Urothelium cell line (cell line): ENCODE measurements at regions not wholly inside any gene's neighbourhood (a gene's known extent, or its start where the extent isn't known, plus 50 kb on each side); places are given as distances from the start of the nearest gene placed in this dataset.
"Not testable (repeated sequence)": the region's sequence is repeated elsewhere in the genome, so short reads cannot be mapped to it uniquely, and the experiment has no call there.

Source experiments
- DNase-seq: peaks from one replicate; pipeline ENCODE4 v3.0.0; 2011; ENCODE audit warnings: low spot score, mixed read lengths
- FAIRE-seq: peaks from 2 replicates; lab custom pipeline; 2011; peaks lifted over from hg19 to GRCh38; lab: Jason Lieb, UNC

DNA sequence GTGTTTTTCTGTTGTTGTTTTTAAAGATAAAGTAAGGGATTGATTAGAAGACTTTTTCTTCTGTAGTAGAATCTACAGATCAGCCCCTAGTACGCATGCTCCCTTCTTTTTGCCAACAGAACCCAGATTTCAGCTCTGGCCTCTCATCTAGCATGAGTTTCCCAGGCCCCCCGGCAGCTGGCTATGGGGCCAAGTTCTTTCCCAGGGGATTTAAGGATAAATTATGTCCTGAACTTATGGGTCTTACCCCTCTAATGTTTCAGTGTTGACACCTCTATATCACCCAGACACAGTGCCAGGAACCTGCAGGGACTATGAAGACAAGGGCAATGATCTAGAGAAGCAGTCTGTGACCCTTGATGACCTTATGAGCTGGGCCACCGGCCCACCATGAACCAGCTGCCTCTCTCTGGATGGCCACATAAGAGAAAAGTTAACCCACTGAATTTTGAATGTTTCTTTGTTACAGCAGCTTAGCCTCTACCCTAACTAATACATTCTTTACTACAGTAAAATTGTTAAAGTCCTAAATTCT, 150.5 kb downstream of the UNC5CL start:
- no peak for FAIRE-seq
- no peak for DNase-seq

DNA sequence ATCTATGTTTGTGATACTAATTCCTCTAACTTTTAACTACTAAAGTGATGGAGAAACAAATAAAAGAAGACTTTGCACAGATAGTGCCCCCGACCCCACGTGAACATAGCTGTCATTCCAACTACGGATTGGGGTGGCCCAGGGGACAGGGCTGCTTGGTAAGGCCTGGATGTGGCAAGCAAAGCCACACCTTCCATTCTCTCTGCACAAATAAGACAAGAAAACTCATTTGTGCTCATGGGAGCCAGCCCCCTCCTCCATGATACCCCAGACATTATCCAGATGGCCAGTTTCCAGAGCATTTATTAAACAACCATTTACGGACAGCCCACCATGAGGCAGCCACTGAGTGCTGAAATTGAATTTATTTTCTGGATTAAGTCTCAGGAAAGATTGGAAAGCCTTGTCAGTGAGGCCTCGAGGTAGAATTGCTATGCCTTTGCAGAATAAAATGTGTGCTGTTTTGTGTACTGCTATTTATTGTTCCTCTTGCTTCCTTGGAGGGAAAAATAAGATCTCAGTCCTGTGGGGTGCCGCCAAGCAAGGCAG, 151.2 kb downstream of the UNC5CL start:
- no peak for FAIRE-seq
- DNase-seq, result no peak

DNA sequence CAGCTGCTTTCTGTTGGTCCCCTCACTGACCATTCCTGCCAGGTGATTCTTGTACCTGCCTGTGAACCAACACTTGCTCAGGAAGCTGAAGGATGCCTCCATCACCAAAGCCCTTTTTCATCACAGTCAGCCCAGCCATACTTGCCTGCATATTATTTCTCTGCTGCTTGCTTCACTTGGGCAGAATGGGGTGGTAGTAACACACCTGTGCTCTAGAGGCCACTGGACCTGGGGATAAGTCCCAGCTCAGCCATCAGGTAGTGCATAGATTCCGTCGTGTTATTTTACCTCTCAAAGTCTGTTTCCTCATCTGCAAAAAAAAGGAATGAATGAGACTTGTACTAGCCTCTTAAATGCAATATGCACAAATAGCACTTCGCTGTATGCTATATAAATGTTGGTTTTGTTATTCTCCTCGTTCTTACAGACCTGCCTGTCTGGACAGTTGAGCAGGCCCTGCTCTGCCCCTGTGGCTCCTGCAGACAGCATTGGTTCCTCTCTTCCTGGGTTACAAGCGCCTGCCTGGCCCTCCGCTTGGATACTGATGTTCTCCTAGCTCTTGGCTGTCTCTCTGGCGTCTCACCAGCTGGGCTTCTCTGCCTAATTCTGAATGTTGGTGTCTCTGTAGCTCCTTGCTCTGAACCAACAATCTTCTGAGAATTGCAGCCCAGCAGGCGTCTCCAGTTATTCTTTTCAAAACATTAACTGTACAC, 151.8 kb downstream of the UNC5CL start:
- FAIRE-seq (no peak), DNase-seq (no peak)

DNA sequence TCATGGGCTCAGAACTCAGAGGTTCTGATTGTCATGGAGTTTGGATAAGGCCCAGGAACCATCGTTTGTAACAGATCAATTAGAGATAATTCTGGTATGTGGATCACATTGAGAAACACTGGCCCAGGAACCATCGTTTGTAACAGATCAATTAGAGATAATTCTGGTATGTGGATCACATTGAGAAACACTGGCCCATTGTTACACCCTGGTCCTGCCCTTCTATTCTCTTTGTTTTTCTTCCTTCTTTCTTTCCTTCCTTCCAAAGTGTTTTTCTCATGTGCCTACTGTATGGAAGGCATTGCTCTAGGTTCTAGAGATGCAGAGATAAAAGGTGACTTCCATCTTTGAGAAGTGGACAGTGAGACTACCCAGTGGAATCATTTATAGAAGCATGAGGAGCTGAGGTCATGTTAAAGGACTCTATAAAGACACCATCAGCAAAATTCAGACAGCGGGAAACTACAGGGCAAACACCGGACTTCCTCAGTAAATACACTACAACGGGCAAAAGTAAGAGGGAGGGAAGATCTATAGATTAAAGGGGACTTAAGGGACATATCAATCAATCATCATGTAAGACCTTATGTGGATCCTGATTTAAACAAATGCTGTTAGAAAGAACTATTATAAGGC, 153.8 kb downstream of the UNC5CL start:
- no peak for DNase-seq
- no peak for FAIRE-seq

DNA sequence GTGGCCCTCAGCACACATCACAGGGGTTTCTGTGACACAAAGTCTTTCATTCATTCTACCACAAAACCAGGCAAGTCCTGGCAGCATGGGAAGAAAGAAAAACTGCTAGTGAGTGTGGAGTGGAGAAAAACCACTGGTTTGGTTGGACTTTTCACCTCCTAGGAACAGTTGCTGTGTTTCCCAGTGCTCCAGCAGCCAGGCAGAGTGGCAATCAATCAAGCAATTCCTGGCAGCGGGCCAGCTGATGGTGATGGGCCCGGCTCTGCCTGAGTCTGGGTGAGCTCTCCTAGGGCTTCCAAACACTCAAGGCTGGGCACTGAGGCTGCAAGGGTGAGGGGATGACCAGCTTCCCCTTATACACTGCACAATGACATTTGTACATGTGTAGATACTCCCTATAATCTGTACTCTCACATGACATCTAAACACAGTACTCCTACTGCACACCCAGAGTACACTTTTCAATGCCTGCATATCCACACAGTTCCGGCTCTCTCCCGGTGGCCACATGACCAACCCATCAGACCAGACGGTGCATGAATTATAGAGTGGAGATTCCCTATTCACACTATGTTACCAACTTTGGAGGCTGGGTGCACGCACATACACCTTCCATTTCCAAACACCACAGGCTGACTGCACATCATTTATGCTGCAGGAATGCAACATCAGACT, 156.6 kb downstream of the UNC5CL start:
- DNase-seq, result no peak
- FAIRE-seq, result no peak

DNA sequence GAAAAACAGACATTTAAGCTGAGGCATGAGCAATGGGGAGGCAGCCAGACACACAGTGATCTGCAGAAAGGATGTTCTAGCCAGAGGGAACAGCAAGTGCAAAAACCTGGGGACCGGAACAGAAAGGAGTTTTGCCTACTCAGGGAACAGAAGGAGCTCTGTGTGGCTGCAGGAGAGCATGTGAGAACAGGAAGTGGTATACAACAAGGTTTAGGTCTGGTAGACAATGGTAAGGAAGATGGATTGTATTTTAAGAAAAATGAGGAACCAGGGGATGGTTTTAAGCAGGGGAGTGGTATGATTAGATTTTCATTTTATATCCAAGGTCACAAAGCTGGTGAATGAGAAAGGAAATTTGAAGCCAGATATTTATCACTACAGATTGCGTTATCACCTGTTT, 157.5 kb downstream of the UNC5CL start:
- FAIRE-seq, result no peak
- no peak for DNase-seq

DNA sequence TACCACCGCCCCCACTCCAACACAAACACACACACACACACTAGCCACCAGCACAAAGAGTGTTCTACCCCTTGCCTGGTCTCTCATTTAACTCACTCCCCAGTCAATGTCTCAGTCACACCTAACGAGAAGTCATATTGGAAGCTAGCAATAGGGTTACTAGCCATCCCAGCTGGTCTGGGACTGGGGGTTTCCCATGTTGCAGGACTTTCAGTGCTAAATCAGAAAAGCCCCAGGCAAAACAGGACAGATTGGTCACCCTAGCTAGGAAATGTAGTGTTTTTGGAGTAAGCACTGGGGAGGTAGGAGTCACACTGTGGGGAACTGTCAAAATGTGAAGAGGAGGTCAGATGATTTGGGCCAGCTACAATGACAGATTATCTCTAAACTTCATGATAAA, 158.1 kb downstream of the UNC5CL start:
- no peak for DNase-seq
- FAIRE-seq, result no peak

DNA sequence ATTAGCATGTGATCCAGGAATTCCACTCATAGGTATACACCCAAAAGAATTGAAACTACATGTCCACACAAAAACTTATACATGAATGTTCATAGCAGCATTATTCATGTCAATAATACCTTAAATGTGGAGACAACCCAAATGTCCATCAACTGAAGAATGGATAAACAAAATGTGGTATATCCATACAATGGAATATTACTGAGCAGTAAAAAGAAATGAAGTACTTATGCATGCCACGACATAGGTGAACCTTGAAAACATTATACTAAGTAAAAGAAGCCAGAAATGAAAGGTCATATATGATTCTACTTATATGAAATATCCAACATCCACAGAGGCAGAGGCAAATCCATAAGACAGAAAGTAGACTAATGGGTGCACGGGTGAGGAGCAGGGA, 159.9 kb downstream of the UNC5CL start:
- FAIRE-seq, result no peak
- no peak for DNase-seq

DNA sequence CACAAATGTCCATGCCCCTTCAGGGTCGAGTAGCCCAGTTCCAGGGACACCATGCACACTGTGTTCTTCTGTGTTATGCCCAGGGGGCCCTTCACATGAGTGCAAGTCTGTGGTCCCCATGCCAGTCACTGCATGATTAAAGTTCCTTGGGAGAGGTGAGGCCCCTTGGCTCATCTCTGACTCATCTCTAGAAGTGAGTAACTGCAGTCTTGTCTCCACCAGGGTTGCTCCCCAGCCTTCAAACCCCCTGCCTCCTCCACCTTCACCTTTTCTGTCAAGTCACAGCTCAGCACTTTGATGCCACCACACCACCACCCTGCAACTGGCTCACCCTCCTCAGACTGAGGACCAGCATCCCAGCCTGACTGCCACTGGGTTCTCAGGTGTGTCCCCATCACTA, 161.7 kb downstream of the UNC5CL start:
- FAIRE-seq, result no peak
- DNase-seq, result no peak

DNA sequence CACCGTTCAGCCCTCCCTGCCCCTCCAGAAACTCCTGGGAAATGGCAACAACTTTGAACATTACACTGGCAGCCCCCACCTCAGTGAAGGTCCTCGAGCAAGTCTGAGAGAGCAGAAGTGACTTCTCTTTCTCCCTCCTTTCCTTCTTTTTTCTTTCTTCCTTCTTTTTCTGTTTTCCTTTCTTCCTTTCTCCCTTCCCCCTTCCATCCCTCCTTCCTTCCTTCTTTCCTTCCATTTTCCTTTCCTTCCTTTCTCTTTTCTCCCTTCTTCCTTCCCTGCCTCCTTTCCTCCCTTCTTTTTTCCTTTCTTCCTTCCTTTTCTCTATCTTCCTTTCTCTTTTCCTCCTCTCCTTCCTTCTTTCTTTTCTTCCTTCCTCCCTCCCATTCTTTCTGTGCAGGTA, 162.7 kb downstream of the UNC5CL start:
- no peak for DNase-seq
- no peak for FAIRE-seq

DNA sequence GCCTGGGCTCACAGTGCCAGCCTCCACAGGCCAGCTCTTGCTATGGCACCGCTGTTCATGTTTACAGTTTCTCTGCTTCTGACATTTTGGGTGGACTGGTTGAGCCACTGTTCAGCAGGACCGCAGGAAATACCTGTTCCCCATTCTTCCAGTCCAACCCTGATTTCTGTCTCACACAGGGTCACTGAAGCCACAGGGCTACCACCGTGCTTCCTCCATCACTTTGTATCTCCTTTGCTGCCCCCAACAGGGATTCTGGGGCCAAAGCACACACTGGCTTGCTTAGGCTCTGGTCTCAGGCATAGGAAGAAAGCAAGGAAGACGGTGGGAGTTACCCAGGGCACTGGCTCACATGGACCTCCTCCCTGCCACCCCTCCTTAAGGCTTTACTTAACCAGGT, 164.5 kb downstream of the UNC5CL start:
- DNase-seq (no peak), FAIRE-seq (no peak)

DNA sequence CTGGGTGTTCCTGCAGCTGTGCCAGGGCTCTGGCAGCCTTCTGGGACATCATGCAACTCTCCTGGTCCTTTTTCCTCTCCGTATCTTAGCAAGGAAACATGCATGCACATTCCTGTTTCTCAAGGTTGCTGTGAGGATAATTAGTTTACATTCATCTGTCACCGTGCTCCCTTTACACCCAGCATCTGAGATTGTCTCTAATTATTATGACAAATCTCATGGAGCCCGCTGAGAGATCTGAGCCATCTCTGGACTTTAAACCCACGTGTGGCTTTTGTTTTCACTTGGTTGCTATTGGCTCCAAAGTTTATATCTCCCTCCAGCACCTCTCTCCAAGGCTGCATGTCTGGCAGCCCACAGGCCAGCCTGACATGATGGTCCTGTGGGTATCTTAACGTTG, 167.6 kb downstream of the UNC5CL start:
- DNase-seq, result no peak
- no peak for FAIRE-seq

DNA sequence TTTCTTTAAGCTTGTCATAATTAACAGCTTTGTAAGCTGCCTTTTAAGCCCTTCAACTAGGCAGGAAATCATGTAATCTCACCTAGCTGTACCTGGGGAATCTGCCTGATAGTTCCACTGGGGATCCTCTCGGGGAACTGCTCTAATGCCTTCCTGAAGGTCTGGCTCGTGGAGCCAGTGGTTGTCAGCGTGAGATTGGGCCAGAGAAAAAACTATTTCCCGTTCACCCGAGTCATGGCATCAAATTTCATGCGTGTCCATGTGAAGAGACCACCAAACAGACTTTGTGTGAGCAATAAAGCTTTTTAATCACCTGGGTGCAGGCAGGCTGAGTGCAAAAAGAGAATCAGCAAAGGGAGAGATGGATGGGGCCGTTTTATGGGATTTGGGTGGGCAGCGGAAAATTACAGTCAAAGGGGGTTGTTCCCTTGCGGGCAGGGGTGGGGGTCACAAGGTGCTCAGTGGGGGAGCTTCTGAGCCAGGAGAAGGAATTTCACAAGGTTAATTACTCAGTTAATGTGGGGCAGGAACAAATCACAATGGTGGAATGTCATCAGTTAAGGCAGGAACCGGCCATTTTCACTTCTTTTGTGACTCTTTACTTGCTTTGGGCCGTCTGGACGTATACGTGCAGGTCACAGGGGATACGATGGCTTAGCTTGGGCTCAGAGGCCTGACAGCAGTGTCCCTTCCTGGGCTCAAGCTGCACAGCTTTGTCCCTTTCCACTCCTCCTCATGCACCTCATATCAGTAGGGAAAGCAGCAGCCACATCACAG, 170.7 kb downstream of the UNC5CL start:
- not testable (repeated sequence) for FAIRE-seq, DNase-seq

DNA sequence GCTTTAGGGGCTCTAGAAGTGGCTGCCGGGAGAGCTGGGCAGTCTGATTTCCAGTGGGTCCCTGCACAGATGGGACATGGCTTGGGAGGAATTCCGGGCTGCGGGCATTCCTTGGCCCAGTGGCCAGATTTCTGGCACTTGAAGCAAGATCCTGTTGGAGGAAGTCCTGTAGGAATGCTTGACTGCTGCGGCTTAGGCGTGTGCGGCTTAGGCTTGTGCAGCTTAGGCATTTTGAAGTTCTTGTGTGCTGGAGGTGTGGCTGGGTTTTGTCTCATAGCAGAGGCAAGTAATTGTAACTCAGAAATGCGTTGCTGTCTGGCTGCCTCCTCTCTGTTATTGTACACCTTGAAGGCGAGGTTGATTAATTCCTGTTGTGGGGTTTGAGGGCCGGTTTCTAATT, 171.5 kb downstream of the UNC5CL start:
- FAIRE-seq, DNase-seq: not testable (repeated sequence)

DNA sequence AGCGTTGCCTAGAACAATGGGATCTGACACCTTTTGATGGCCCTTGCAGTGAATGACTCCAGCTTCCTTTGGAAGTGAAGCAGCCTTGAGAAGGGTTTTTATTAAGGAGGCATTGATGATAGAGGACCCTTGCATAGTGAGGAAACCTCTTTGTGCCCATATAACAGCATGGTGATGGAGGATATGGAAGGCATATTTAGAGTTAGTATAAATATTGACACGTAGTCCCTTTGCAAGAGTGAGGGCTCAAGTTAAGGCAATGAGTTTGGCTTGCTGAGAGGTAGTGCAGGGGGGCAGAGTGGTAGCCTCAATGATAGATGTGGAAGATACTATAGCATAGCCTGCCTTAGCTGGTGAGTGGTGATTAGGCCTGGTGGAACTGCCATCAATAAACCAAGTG, 173.8 kb downstream of the UNC5CL start:
- FAIRE-seq, DNase-seq: not testable (repeated sequence)

DNA sequence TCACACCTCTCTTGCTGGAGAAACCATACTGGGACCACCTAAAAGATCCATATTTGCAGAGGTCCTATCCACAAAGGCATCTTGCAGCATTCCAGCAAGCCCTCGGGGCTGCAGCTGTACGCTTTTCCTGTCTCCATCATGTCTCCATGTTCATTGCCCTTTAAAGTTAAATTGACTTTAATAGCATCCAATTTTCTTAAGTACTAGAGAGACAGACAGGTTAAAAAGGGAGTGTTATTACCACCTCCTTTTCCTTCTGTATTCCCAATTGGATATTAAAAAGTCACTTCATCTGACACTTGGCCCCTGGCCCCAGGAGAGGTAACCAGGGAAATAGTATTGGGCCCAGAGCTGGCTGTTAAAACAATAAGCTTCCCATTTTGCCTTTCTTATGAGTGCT, 178.6 kb downstream of the UNC5CL start:
- DNase-seq, result no peak
- no peak for FAIRE-seq

DNA sequence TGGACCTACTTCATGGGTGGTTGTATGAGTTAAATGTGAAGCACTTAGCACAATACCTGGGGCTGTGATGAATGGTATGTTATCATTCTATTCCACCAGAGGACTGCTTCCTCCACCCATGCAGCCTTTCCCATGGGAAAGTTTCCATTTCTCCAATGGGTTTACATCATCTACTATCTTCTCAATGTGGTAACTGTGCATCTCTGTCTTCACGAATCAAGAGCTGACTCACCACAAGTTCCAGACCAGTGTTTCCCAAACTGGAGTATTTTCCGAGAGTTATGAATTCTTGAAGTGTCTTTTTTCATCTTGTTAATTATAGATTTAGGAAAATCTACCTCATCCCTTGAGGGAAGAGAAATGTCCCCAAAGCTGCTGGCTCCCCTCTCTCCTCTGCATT, 182.8 kb downstream of the UNC5CL start:
- DNase-seq (no peak), FAIRE-seq (no peak)

DNA sequence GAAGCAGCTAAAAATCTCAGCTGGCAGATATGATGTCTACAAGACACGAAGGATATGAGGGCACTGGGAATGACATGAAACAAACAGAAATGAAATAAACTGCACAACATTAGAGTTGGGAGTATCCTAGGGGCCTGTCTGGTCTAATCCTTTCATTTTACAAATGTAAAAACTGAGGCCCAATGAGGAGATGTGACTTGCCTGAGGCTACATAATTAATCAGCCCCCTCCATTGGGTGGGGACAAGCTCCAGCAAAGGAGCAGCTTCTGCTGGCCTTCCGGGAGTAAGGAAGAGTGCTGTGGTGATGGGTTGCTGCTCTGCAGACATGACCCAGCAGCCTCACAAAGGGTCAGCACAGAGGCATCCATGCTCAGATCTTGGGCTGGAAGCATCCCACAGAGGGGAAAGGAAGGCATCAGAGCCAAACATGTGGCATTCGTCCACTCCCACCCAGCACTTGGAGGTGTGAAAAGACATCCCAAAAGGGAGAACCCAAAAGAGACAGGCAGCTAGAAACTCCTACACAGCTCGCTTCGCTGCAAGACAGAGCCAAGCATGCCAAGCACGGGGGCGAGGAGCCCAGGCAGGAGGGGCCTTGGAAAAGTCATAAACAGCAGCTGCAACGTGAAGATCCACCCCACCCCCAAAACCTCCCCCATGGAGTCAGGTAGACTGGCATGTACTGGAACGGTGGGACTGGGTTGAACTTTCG, 183.7 kb downstream of the UNC5CL start:
- FAIRE-seq, result no peak
- no peak for DNase-seq

DNA sequence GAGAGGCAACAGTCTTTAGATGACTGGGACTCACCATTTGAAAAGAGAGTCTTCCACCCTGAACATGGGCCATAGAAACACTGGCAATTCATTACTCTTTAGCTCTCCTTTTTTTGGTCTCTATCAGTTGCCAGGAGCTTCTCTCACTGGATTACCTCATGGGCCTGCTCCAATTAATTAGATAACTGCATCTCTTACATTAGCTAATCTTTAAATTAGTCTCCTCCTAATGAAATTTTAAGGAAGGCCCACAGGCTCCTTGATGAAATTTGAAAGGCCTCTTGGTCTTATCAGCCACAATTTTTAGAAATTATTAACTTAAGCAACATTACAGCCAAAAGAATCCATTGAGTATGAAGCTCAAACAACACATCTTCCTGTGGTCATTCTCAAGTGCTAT, 184.4 kb downstream of the UNC5CL start:
- no peak for DNase-seq
- FAIRE-seq, result no peak

DNA sequence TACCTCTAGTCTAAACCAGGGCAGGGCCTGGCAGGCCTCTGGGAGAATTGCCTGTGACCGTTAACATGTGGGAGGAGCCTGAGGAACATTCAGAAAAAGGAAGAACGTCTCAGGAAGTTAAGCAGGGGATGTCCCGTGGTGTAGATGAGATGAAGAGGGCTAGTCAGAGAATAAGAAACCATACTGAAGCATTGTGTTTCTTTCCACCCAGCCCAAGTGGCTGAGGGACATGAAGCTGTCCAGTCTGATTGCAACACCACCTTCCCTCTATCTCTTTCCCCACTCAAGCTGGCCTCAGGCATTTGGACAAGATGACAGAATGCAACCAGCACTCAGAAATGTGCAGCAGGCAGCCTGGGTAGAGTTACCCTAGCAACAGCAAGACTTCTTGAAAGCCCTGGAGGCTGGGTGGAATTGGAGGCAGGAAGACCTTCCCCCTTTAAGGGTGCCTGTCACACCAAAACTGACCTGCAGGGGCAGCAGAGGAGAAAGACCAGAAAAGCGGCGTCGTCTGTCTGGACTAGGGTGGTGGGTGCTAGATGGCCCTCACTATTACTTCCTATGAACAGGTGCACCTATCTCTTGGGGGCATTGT, 186.1 kb downstream of the UNC5CL start:
- DNase-seq, result no peak
- no peak for FAIRE-seq
